HG03103 (cell line): ENCODE measurements at regions not wholly inside any gene's neighbourhood (a gene's known extent, or its start where the extent isn't known, plus 50 kb on each side); places are given as distances from the start of the nearest gene placed in this dataset.

Experiments
- ATAC-seq: cut with Tn5 transposase; IDR thresholded peaks from one replicate; pipeline ENCODE4 v1.9.1; 2021; ENCODE audit warnings: low read depth; ENCODE audit not compliant: unreplicated experiment

GRCh38 chr18:78889250-78889649, 90.4 kb upstream of the SALL3 start:
- ATAC-seq = no peak

GRCh38 chr18:78890388-78890787, 89.2 kb upstream of the SALL3 start:
- no peak for ATAC-seq

GRCh38 chr18:78891185-78891762, 88.3 kb upstream of the SALL3 start:
- ATAC-seq = no peak

GRCh38 chr18:78892177-78892576, 87.4 kb upstream of the SALL3 start:
- no peak for ATAC-seq

GRCh38 chr18:78892721-78893120, 86.9 kb upstream of the SALL3 start:
- ATAC-seq = no peak

- no peak for ATAC-seq
These were observed 86.2 kb upstream of the SALL3 start for GRCh38 chr18:78893281-78894032.

- no peak for ATAC-seq
These were observed 85.6 kb upstream of the SALL3 start for GRCh38 chr18:78894033-78894305.

GRCh38 chr18:78895207-78896001, 84.2 kb upstream of the SALL3 start:
- ATAC-seq = no peak

GRCh38 chr18:78896111-78896905, 83.3 kb upstream of the SALL3 start:
- no peak for ATAC-seq

- no peak for ATAC-seq
These were observed 81.6 kb upstream of the SALL3 start for GRCh38 chr18:78898066-78898465.

- no peak for ATAC-seq
These were observed 81.0 kb upstream of the SALL3 start for GRCh38 chr18:78898635-78899034.

GRCh38 chr18:78899241-78899640, 80.4 kb upstream of the SALL3 start:
- ATAC-seq = no peak

GRCh38 chr18:78900938-78901909, 78.4 kb upstream of the SALL3 start:
- no peak for ATAC-seq

- ATAC-seq = no peak
These were observed 77.5 kb upstream of the SALL3 start for GRCh38 chr18:78901923-78902794.

GRCh38 chr18:78902795-78903435, 76.7 kb upstream of the SALL3 start:
- ATAC-seq = no peak

- no peak for ATAC-seq
These were observed 76.0 kb upstream of the SALL3 start for GRCh38 chr18:78903436-78904178.

- no peak for ATAC-seq
These were observed 75.5 kb upstream of the SALL3 start for GRCh38 chr18:78904179-78904531.

GRCh38 chr18:78905334-78905733, 74.3 kb upstream of the SALL3 start:
- ATAC-seq = no peak
